B cell (primary cell): ENCODE measurements at regions not wholly inside any gene's neighbourhood (a gene's known extent, or its start where the extent isn't known, plus 50 kb on each side); places are given as distances from the start of the nearest gene placed in this dataset.
A peak's percentile ranks its signal among the peaks of the same experiment; 100 is the strongest.

Source experiments
- ATAC-seq: fragments of 200-7000 bp; cut with Tn5 transposase; one replicate; pipeline ENCODE4 v1.10.0; 2021; ENCODE audit warnings: low read depth, mild to moderate bottlenecking, moderate number of reproducible peaks, moderate library complexity
- CTCF ChIA-PET: fragments of 350-600 bp; sonication (Branson Sonifier 250); formaldehyde crosslinking; loops from one replicate; lab custom pipeline; 2021; ENCODE audit warnings: antibody characterized with exemption, inconsistent platforms; lab: Charles Lee
- POLR2A ChIA-PET: fragments of 350-600 bp; sonication (Branson Sonifier 250); formaldehyde crosslinking; loops from one replicate; lab custom pipeline; 2021; ENCODE audit warnings: antibody characterized with exemption; lab: Charles Lee
- DNase-seq: peaks from one replicate; pipeline ENCODE4 v3.0.0; 2013
- H2AFZ ChIP-seq: 2 replicates; pipeline ENCODE4 v1.6.1; 2012; ENCODE audit warnings: mild to moderate bottlenecking, low read depth, low read length; ENCODE audit not compliant: insufficient read depth, poor library complexity, severe bottlenecking
- H3K27ac ChIP-seq, 2 donors: 1 replicate in 1 of 2; 2 replicates in 1 of 2; pipeline ENCODE4 v1.5.1; 2012 to 2013; ENCODE audit warnings: low read length in 2 of 2, mild to moderate bottlenecking in 2 of 2, moderate library complexity in 1 of 2
- H3K27me3 ChIP-seq, 4 experiments: fragments of 200-600 bp in 1 of 4; sonication (generic) in 1 of 4; replicated peaks in 1 of 4; 1 replicate in 2 of 4; 2 replicates in 2 of 4; pipeline versions ENCODE4 v1.6.1 to v1.7.0; 2013 to 2016; ENCODE audit warnings: low read length in 3 of 4, mild to moderate bottlenecking in 2 of 4, mixed read lengths in 1 of 4, moderate library complexity in 1 of 4; ENCODE audit not compliant: insufficient read depth in 4 of 4, control insufficient read depth in 3 of 4; ENCODE audit errors: control extremely low read depth in 1 of 4
- H3K36me3 ChIP-seq, 2 experiments: replicated peaks in 1 of 2; 1 replicate in 1 of 2; 2 replicates in 1 of 2; pipeline versions ENCODE4 v1.6.1 to v1.7.1; 2013; ENCODE audit warnings: low read length in 1 of 2; ENCODE audit not compliant: insufficient read depth in 2 of 2, control insufficient read depth in 1 of 2; ENCODE audit errors: control extremely low read depth in 1 of 2, extremely low read depth in 1 of 2
- H3K4me1 ChIP-seq, 2 donors: fragments of 200-600 bp in 1 of 2; sonication (generic) in 1 of 2; 1 replicate in 1 of 2; 2 replicates in 1 of 2; pipeline versions ENCODE4 v1.5.1 to v1.6.1; 2013 to 2017; ENCODE audit warnings: low read length in 2 of 2; ENCODE audit not compliant: control insufficient read depth in 2 of 2, insufficient read depth in 2 of 2
- H3K4me2 ChIP-seq: replicated peaks from 2 replicates; pipeline ENCODE3; 2012; ENCODE audit warnings: mild to moderate bottlenecking, low read depth, low read length; ENCODE audit not compliant: poor library complexity, severe bottlenecking
- H3K4me3 ChIP-seq, 5 experiments: fragments of 200-600 bp in 1 of 5; sonication (generic) in 1 of 5; 1 replicate in 3 of 5; 2 replicates in 2 of 5; pipeline versions ENCODE4 v1.5.1 to v1.7.0; 2011 to 2016; ENCODE audit warnings: low read length in 4 of 5, mild to moderate bottlenecking in 4 of 5, low read depth in 2 of 5, control low read depth in 1 of 5, moderate library complexity in 1 of 5; ENCODE audit not compliant: insufficient read depth in 1 of 5; ENCODE audit errors: control extremely low read depth in 1 of 5, extremely low read depth in 1 of 5
- H3K79me2 ChIP-seq: fragments of 200-600 bp; sonication (generic); one replicate; pipeline ENCODE4 v1.6.0; 2016; ENCODE audit warnings: low read length; ENCODE audit not compliant: control insufficient read depth, insufficient read depth
- H3K9ac ChIP-seq: fragments of 200-600 bp; sonication (generic); 2 replicates; pipeline ENCODE4 v1.6.1; 2017; ENCODE audit warnings: mild to moderate bottlenecking, low read length, moderate library complexity
- H3K9me3 ChIP-seq, 3 donors: one replicate each; pipeline versions ENCODE4 v1.6.1 to v1.7.1; 2013; ENCODE audit warnings: low read length in 2 of 3; ENCODE audit not compliant: control insufficient read depth in 2 of 3, insufficient read depth in 1 of 3; ENCODE audit errors: control extremely low read depth in 1 of 3
- H4K20me1 ChIP-seq: 2 replicates; pipeline ENCODE4 v1.6.0; 2012; ENCODE audit warnings: mild to moderate bottlenecking, low read length; ENCODE audit not compliant: insufficient read depth, control insufficient read depth, poor library complexity, severe bottlenecking
- H3K27ac Mint-ChIP-seq: one replicate; pipeline ENCODE4 v1.8.0; 2021; ENCODE audit warnings: mixed read lengths
- H3K27me3 Mint-ChIP-seq: one replicate; pipeline ENCODE4 v1.8.0; 2021; ENCODE audit warnings: mixed read lengths
- H3K4me1 Mint-ChIP-seq: one replicate; pipeline ENCODE4 v1.8.0; 2021; ENCODE audit warnings: mixed read lengths
- H3K4me3 Mint-ChIP-seq: one replicate; pipeline ENCODE4 v1.8.0; 2021; ENCODE audit warnings: mixed read lengths
- H3K9me3 Mint-ChIP-seq: one replicate; pipeline ENCODE4 v1.8.0; 2022; ENCODE audit warnings: mixed read lengths; ENCODE audit not compliant: insufficient read depth
- EZH2 ChIP-seq: IDR thresholded peaks from 2 replicates; pipeline ENCODE4 v1.6.1; 2012; ENCODE audit warnings: borderline replicate concordance, low read depth, mild to moderate bottlenecking, moderate library complexity, low read length; ENCODE audit not compliant: insufficient read depth, poor library complexity, severe bottlenecking
- WGBS: methylation state at CpG from one replicate; pipeline ENCODE4 v1.1.5; 2013; ENCODE audit warnings: missing lambda C conversion rate; ENCODE audit not compliant: insufficient coverage; 5-methylcytosine and 5-hydroxymethylcytosine counted together
- intact Hi-C: fragments of 100-400 bp; cut with micrococcal nuclease; formaldehyde crosslinking; loops from one replicate; pipeline ENCODE4 v1.10.0; 2022
- TF ChIP-seq, protein P1 (sequence below): fragments of 200-600 bp; IDR thresholded peaks from one replicate; pipeline ENCODE4 v1.8.0; 2022; ENCODE audit warnings: antibody characterized with exemption, mild to moderate bottlenecking

DNA sequence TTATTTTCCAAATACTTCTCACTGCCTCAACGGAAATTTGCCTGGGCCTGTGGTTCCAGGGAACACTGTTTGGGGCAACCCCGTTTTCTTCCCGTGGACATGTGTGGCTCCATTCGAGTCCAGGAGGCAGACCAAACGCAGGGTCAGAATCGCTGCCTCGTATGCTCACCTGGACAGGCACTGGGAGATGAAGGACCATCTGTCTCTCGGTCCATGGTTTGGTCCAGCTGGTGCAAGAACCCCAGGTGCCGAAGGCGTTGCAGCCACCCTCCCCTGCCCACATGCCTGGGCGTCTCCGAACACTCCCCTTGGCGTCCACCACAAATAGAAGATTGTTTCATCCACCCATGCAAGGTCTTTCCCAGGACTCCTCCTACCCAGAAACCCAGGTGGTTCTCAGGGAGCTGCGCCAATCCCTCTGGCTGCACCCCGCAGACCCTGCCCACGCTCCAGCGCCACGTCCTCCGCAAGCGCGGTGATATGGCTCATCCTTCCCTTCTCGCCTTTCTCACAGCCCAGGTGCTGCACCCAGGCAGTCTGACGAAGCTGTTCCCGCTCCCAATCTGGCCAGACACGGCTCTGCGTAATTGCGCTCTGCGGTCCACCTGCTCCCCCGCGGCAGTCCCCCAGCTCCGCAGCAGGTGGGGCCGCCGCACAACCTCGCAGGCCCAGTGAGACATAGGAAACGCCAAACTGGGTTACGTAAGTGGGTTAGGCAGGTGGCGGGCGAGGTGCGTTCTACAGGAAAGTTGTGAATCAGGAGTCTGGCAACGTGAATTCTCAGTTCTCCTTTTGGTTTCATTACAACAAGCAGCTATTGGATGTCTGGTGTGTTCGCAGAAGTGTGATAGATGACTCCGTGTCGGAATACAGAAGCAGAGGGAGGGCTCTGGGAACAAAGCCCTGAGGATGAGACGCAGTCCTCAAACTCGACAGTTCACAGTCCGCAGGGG is 146.2 kb upstream of the ECI2 start:
- H3K27ac Mint-ChIP-seq: peak overlapping the region; percentile 83
- Histone ChIP-seq H3K4me2 (peak overlapping the region; percentile 84), H3K4me1 (peaks cover 9 to 16% of the 10 kb centered on the region in 2 donors), H2AFZ (peak overlapping the region; percentile 53), H3K79me2 (no peaks in the 10 kb centered on the region), H3K9ac (peak overlapping the region; percentile 46), H3K27me3 (peaks cover 0 to 29% (median 6%) of the 10 kb centered on the region in 4 experiments), H4K20me1 (no peaks in the 10 kb centered on the region), H3K36me3 (no peaks in the 10 kb centered on the region), H3K4me3 (peak overlapping the region in 4 of 5 experiments; percentile 16 to 60 (median 37)), H3K27ac (no peak overlapping the region), H3K9me3 (no peaks in the 10 kb centered on the region)
- peaks cover 16% of the 10 kb centered on the region for H3K27me3 Mint-ChIP-seq
- 30% methylated on average over 42 of the region's 46 CpGs for WGBS
- ChIA-PET POLR2A (no interaction called here), CTCF (interaction anchor here (0.7 to 4.8 kb wide), 11 partner anchors 9 to 655 kb away, joined by 3 to 36 read pairs (median 4); no protein-coding TSS in a partner anchor)
- H3K4me3 Mint-ChIP-seq: peak overlapping the region; percentile 81
- peaks cover 13% of the 10 kb centered on the region for H3K4me1 Mint-ChIP-seq
- DNase-seq: peak; percentile 91
- H3K9me3 Mint-ChIP-seq: no peaks in the 10 kb centered on the region
- no peak for TF ChIP-seq EZH2
- TF ChIP-seq, protein P1, sequence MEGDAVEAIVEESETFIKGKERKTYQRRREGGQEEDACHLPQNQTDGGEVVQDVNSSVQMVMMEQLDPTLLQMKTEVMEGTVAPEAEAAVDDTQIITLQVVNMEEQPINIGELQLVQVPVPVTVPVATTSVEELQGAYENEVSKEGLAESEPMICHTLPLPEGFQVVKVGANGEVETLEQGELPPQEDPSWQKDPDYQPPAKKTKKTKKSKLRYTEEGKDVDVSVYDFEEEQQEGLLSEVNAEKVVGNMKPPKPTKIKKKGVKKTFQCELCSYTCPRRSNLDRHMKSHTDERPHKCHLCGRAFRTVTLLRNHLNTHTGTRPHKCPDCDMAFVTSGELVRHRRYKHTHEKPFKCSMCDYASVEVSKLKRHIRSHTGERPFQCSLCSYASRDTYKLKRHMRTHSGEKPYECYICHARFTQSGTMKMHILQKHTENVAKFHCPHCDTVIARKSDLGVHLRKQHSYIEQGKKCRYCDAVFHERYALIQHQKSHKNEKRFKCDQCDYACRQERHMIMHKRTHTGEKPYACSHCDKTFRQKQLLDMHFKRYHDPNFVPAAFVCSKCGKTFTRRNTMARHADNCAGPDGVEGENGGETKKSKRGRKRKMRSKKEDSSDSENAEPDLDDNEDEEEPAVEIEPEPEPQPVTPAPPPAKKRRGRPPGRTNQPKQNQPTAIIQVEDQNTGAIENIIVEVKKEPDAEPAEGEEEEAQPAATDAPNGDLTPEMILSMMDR: peak; percentile 68
- ATAC-seq: peak; percentile 96
- intact Hi-C loops: loop anchor here (1.0 to 5.0 kb wide), 4 partner anchors 127 to 722 kb away; partner anchors contain the start of gene CDYL
